Retina (tissue), 1 donor: ENCODE measurements at regions not wholly inside any gene's neighbourhood (a gene's known extent, or its start where the extent isn't known, plus 50 kb on each side); places are given as distances from the start of the nearest gene placed in this dataset.
"Not testable (repeated sequence)": the region's sequence is repeated elsewhere in the genome, so short reads cannot be mapped to it uniquely, and the experiment has no call there.

Experiments used
- DNase-seq: peaks from one replicate; pipeline ENCODE4 v3.0.0-alpha.2; 2016

DNA sequence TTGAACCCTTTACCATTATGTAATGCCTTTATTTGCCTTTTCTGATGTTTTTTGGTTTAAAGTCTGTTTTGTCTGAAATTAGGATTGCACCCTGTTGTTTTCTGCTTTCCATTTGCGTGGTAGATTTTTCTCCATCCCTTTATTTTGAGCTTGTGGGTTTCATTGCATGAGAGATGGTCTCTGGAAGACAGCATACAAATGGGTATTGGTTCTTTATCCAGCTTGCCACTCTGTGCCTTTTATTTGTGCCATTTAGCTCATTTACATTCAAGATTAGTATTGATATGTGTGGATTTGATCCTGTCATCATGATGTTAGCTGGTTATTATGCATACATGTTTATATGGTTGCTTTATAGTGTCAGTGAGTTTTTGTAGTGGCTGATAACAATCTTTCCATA is 318.7 kb upstream of the PPP2R3A start:
- no peak for DNase-seq

DNA sequence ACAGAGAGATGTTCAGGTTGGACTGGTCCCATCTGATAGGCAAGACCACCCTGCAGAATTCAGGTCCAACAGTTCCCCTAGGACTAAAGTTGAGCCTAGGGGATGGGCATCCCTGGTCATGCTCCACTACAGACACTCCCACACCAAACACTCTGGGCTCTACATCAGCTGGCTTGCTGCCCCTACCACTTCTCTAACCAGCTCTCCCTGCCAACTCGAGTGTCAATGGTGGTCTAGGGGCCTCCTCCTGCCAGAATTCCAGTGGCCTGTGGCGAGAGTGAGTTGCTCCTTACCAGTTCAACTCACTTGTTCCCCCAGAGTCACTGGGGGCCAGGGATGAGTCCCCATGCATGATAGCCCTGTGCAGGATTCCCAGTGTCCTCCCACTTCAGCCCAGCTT is 316.2 kb upstream of the PPP2R3A start:
- no peak for DNase-seq

DNA sequence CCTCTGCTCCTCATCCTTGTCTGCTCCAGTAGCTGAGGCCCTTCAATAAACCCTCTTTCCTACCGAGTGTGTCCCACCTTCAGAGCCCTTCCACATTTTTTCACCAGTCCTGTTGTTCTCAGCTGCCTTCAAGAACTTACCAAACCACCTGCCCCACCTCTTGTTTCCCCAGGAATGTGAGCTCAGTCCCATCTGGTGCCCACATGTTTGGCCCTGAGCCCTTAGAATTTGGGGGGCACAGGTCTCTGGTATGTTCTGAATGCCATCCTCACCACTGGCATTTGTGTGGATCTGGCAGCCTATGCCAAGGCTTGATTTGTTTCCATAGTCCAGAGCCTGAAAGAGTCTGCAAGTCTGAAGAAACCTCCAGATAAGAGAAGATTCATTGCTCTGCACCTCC is 315.2 kb upstream of the PPP2R3A start:
- DNase-seq: no peak

DNA sequence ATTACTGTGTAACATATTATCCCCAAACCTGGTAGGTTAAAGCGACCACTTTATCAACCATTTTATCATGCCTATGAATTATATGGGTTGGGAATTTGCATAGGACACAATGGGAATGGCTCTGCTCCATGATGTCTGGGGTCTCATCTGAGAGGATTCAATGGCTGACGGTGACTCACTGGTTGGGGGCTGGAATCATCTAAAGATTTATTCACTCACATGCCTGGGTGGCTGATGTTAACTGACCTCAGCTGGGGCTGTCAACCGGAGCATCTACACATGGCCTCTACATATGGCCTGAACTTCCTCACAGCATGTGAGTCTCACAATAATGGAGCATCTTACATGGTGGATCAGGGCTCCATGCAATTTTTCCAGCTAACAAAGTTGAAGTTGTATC is 313.1 kb upstream of the PPP2R3A start:
- DNase-seq: no peak

DNA sequence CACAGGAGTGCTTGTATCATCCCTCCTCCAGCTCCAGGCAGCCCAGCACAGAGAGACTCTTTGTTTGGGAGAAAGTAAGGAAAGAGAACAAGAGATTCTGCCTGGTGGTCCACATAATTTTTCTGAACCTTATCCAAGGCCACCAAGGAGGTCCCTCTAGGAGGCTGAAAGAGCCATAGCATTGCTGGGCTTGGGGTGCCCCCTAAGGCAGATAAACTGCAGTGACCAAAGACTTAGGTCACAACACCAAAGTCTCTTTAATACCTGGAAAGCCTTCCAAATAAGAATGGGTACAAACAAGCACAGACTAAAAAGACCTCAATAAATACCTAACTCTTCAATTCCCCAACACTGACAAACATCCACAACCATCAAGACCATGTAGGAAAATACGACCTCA is 310.2 kb upstream of the PPP2R3A start:
- no peak for DNase-seq

DNA sequence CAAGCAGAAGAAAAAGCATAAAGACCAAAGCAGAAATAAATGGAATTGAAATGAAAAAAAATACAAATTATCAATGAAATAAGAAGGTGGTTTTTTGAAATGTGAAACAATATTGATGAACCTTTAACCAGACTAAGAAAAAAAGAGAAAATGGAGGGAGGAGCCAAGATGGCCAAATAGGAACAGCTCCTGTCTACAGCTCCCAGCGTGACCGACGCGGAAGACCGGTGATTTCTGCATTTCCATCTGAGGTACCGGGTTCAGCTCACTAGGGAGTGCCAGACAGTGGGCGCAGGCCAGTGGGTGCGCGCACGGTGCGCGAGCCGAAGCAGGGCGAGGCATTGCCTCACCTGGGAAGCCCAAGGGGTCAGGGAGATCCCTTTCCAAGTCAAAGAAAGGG is 307.1 kb upstream of the PPP2R3A start:
- DNase-seq: not testable (repeated sequence)

DNA sequence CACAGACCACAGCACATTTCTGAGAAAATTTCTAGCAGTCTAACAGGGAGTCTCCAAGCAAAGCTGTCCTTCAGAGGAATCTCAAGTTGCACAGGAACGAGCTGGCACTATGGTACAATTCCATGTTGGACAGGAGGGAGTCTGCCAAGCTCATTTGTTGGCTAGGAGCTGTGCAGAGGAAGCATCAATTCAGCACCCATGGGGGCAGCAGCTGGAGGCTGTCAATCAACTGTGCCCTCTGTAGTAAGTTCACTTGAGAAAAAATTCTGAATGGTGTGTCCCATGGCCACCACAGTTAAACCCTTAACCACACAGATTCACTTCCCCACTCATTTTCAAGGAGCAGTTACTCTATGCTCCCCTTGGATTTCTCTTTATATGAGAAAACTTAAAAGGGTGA is 298.5 kb upstream of the PPP2R3A start:
- DNase-seq: no peak

DNA sequence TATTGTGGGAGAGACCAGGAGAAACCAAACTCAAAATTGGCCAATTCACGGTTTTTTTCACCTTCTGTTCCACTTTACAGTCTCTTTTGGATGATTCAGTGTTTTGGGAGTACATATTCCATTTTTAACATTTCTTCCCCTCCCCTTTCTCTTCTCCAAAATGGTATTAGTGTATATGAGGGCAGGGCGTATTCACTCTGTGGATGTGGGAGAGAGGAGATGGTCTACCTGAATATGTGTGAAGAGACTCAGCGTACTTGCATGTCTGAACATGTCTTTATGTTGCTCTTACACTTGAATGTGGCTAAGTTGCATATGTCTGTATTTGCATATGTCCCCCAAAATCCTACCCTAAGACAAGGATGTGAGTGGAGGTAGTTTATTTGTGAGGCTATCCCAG is 291.0 kb upstream of the PPP2R3A start:
- DNase-seq: no peak

DNA sequence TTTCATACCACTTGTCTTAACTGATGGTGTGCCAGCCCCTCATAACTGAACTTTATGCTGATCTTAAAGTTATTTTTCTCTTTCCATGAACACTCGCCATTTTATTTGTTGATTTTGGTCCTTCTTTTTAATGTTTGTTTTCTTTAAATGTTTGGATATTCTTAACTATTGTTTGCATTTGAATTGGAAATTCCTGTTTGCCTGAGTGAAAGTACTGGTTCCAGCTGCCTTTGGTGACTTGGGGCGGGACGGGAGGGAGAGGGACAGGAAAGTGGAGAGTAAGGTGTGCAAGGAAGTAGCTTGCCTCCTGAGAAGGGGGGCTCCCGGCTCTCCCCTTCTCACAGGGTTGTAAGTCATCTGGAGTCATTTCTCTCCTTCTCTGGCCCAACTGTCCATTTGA is 287.1 kb upstream of the PPP2R3A start:
- no peak for DNase-seq

DNA sequence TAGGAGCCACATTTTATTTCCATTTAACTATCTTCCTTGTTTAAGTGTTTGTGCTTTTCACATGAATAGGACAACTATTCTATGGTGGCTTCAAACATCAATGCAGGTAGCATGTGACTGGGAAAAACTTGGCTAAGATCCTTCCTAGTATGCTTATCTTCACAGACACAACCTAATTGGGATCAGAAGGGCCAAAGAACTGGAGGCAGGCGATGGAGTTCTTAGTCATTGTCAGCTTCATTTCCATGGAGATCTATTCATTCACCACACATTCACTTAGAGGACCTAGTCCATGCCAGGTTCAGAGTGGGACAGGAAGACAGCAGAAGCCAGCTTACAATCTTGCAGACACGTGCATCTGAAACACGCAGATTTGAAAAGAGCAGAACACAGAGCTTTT is 277.5 kb upstream of the PPP2R3A start:
- no peak for DNase-seq

DNA sequence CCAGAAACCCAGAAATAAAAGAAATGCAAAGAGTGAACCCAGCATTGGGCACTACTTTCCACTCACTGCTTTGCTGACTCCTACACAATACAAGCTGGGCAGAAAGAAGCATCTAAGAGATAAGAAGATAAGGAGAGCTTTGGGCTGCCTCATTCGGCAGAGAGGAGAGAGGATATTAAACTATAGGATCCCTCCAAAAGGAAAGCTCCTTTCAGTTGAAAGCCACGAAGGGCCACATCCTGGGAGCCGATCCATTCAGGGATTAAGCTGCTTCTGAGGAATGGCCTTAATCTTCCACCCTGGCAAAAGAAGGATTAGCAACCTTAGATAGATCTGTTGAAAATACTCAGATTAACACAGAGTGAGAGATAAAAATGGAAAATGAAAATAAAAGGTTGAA is 274.9 kb upstream of the PPP2R3A start:
- DNase-seq: no peak

DNA sequence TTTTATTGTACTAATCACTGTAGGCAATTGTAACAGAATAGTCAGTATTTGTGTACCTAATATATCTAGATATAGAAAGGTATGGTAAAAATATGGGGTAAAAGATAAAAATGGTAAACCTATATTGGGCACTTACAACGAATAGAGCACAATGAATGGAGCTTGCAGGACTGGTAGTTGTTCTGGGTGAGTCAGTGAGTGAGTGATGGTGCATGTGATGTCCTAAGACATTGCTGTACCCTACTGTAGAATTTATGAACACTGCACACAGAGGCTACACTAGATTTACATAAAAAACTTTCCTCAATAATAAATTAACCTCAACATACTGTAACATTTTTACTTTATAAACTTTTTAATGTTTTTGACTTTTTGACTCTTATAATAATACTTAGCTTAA is 274.3 kb upstream of the PPP2R3A start:
- DNase-seq: no peak

DNA sequence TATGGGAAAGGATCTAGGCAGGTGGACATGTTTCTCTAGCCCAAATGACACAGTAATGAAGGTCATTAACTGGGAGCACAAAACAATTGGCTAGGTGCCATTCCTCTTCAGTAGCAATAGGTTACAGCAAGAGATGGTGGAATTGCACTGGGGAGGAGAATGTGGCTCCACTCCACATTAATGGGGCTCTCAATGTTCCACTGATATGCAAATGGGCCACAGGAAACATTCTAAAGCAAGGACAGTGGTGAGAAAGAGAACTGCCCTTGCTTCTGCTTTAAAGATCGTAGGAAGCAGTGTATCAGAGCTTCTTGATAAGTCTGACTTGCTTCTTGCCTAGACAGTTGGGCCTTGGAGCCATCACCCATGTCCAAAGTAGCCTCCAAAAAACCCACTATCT is 271.4 kb upstream of the PPP2R3A start:
- DNase-seq: no peak

DNA sequence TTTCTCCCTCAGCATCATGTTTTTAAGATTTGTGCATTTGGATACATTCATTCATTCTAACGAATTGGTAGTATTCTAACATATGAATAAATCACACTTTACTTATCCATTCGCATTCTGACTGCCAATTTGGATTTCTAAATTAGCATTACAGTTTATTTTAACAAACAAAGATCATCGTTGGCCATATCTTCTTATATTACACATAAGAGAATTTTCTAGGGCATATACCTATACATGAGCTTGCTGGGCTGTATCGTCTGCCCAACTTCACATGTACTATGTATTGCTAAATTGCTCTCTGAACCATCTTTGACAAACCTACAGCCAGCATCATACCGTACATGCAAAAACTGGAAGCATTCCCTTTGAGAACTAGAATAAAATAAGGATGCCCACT is 265.8 kb upstream of the PPP2R3A start:
- no peak for DNase-seq

DNA sequence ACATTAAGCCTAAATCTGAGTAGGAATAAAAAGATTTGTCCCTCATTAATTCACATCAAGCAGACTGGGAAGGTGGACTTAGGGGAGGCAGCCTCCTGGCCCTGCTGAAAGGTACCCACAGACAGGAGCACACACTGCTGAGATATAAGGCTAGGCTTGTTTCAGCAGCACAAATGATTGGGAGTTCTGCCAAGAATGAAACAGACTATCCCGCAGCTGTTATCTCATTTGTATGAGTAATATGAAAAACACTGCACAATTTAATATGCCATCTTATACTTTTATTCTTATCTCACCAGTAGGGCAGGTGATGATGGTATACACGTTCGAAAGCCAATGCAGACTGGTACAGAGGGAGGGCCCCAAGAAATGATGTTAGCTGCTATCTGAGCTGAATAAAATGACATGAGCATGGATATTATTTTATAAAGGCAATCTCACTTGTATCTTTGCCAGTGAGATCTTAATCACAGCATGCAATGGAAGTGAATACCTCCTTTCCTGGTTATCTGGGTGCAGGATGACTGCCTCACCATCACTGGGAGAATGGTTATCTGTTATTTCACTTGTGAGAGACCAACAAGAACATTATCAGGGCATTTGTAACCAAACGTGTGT is 258.7 kb upstream of the PPP2R3A start:
- no peak for DNase-seq

DNA sequence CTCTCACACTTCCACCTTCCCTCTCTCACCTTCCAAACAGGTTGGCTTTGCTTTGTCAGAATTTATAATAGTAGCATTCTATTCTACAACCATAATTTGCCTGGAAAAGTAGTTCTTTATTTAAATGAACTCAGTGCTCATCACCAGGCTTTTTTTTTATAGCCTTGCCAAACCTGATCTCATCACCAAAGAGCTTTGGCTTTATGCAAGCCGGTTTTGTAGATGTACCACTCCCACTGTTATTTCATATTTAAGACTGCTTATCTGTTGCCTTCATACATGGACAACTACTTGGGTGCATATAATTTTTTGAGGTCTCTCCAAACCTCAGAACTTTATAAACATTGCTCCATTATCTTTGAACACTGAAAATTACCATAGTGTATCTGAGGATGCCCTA is 246.1 kb upstream of the PPP2R3A start:
- DNase-seq: no peak

DNA sequence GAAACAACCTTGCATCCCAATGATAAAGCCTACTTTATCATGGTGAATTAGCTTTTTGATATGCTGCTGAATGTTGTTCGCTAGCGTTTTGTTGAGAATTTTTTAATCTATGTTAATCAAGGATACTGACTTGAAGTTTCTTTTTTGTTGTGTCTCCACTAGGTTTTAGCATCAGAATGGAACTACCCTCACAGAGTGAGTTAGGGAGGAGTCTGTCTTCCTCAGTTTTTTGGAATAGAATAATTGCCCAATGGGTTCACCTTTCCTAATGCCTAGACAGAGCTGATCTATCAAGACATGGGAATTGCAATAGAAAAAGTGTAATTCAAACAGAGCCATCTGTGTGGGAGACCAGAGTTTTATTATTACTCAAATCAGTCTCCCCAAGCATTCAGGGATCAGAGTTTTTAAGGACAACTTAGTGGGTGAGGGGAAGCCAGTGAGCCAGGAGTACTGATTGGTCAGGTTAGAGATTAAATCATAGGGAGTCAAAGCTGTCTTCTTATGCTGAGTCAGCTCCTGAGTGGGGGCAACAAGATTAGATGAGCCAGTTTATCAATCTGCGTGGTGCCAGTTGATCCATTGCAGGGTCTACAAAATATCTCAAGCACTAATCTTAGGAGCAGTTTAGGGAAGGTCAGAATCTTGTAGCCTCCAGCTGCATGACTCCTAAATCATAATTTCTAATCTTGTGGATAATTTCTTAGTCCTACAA is 237.4 kb upstream of the PPP2R3A start:
- DNase-seq: no peak

DNA sequence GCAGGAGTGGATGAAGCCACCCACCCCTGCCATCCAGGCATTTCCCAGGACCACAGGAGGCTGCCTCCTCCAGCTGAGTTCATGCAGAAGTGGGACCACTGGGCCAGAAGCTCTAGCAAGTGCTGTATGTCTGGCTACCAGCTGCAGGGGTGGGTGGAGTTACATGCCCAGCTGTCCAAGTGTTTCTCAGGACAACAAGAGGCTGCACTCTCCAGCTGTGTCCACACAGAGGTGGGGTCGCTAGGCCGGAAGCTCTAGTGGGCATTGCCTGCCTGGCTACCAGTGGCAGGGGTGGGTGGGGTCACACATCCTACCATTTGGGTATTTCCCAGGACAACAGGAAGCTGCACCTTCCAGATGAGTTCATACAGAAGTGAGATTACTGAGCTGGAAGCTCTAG is 234.0 kb upstream of the PPP2R3A start:
- DNase-seq: no peak

DNA sequence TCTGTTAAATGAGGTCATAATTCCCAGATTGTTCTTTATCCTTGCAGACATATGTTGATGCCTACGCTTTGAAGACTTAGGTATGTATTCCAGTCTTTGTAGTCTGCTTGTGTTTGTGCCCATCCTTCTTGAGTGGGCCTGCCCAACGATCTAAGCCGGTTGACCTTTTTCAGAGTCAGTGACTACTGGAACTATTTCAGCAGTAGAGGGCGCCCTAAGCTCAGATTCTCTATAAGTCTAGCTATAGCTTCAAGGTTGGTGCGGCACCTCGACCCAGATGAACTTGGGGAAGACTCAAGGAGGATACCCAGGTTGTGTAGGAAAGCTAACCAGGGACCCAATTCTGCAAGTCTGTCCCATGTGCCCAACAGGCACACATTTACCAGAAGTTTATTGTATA is 228.8 kb upstream of the PPP2R3A start:
- DNase-seq: no peak

DNA sequence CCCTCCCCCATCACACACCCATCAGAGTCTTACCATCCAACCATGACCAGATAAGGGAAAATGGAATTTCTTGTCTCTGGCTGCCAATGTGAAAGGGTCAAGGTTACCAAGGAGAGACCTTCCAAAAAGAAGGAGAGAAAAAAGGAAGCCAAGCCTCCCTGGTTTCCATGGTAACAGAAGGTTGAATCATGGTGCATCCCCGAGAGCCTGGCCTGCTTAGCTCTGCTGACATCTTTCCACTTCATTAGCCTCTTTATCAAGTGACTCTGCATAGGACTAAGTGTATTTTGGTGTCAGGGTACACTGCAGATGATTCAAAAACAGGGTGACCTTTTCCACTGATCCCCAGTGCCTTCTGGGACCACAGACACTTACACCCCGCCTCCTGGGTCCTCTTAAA is 225.7 kb upstream of the PPP2R3A start:
- DNase-seq: peak; percentile 86

DNA sequence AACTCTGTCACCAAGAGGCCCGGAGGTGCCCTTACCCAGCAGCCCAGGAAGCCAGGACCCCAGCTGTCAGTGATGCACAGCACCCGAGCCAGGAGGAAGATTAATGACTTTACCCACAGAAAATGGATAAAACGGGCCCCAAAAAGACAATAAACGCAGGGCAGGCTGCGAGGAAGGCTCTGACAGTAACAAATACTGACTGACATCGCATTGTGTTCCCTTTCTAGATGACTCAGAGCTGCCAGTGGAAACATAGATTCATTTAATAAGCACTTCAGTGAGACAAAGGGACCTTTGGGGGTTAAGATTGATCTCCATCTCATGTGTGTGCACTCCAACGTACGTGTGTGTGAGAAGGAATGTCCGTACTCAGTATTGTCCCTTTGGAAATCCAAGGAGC is 225.3 kb upstream of the PPP2R3A start:
- DNase-seq: no peak

DNA sequence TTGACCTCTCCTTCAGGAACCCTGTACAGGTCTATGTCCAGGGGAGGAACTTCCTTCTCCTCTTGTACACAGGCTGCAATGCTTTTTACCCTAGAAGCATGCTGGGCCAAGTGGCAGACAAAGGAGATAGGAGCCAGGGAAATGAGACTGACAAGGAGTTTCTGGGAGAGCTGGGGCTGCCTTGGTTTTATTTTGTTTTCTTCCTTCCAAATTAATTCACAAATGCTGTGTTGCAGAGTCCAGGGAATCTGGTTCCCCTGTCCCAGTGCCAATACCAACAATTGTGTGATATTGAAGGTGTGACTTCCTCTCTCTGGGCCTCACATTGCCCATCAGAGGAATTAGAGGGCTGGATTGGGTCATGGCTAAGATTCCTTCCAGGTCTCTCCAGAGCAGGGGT is 224.8 kb upstream of the PPP2R3A start:
- no peak for DNase-seq

DNA sequence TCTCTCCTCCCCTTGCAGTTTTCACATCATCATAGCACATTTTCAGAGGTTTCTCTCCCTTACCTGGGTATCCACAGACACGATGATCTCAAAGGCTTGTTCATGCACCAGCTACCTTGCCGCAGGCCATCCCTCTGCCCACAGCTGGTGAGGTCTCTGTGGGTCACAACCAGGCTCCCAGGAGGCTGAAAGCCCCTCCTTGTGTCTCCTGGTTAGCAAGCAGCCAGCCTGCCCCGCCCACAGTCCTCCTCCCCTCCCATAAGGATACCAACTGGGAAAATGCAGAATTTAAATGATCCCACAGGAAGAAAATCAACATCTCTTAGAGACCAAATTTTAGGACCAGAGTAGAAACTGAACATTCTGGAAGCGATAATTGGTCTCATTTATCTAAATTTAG is 213.5 kb upstream of the PPP2R3A start:
- no peak for DNase-seq

DNA sequence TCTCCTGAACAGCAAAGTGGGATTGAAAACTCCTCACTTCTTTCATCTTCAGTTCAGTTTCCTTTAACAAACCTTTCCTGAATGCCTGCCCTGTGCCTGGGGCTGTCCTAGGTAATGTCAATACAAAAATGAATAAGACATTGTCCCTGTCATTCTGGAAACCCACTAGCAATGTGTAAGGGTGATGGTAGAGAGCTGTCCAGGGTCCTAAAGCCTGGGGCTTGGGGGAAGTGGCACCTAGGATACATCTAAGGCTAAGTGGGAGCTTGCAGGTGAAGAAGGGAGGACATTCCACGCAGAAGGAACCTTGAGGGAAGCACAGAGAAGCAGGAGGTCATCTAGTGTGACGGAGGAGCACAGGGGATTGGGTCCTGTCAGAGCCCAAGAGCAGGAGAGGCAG is 212.7 kb upstream of the PPP2R3A start:
- DNase-seq: no peak

DNA sequence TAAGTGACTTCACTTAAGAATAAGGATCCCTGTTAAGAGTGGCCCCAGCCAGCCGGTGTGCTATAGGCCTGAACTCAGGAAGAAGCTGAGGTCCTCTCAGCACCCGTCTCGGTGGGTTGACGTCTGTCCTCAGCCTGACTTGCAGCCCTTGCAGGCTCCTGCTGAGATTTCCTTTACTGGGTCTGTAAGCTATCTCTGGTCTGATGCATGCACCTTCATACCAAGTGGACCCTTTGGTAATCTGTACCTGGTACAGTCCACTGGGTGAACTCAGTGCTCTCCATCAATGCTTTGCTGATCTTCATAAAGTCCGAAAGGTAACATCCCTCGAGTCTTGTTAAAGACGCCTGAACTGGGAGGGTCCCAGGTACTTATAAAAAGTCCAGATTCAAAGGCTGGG is 212.0 kb upstream of the PPP2R3A start:
- DNase-seq: no peak
